SK-N-SH treated with all-trans-retinoic acid at 6 μM for 48 hours (cell line): ENCODE measurements at regions not wholly inside any gene's neighbourhood (a gene's known extent, or its start where the extent isn't known, plus 50 kb on each side); places are given as distances from the start of the nearest gene placed in this dataset.

Experiments used
- ATAC-seq: fragments of 200-7000 bp; cut with Tn5 transposase; 3 replicates; pipeline ENCODE4 v1.9.1; 2020; ENCODE audit warnings: mild to moderate bottlenecking, moderate library complexity
- ARNTL ChIP-seq: fragments of 450-650 bp; formaldehyde crosslinking; IDR thresholded peaks from 2 replicates; pipeline ENCODE4 v1.5.0; 2020; ENCODE audit warnings: low read depth, mild to moderate bottlenecking, moderate library complexity, borderline replicate concordance
- CREB5 ChIP-seq: fragments of 250-450 bp; sonication (Bioruptor Pico); IDR thresholded peaks from 2 replicates; pipeline ENCODE4 v1.5.1; 2020; ENCODE audit warnings: low read depth, mild to moderate bottlenecking, moderate library complexity
- ESRRG ChIP-seq: fragments of 250-450 bp; sonication (Bioruptor Pico); IDR thresholded peaks from 2 replicates; pipeline ENCODE4 v1.6.1; 2021; ENCODE audit warnings: mild to moderate bottlenecking
- GLIS3 ChIP-seq: fragments of 250-450 bp; sonication (Bioruptor Pico); IDR thresholded peaks from 2 replicates; pipeline ENCODE4 v1.5.0; 2020; ENCODE audit warnings: mild to moderate bottlenecking, moderate library complexity
- ISL1 ChIP-seq: fragments of 250-450 bp; sonication (Bioruptor Pico); IDR thresholded peaks from 2 replicates; pipeline ENCODE4 v2.1.2; 2022; ENCODE audit warnings: mild to moderate bottlenecking, moderate library complexity
- OSR1 ChIP-seq: fragments of 250-450 bp; sonication (Bioruptor Pico); IDR thresholded peaks from 2 replicates; pipeline ENCODE4 v1.8.0; 2022; ENCODE audit warnings: moderate library complexity, mild to moderate bottlenecking, inconsistent platforms
- PPARA ChIP-seq: fragments of 250-450 bp; sonication (Bioruptor Pico); IDR thresholded peaks from 2 replicates; pipeline ENCODE4 v1.5.0; 2020; ENCODE audit warnings: mild to moderate bottlenecking, borderline replicate concordance
- RARB ChIP-seq: fragments of 250-450 bp; sonication (Bioruptor Pico); IDR thresholded peaks from 2 replicates; pipeline ENCODE4 v1.8.0; 2021; ENCODE audit warnings: mild to moderate bottlenecking, moderate library complexity
- SNAI2 ChIP-seq: fragments of 250-450 bp; sonication (Bioruptor Pico); IDR thresholded peaks from 2 replicates; pipeline ENCODE4 v1.5.0; 2020; ENCODE audit warnings: mild to moderate bottlenecking, moderate library complexity
- TCF4 ChIP-seq: fragments of 250-450 bp; sonication (Bioruptor Pico); IDR thresholded peaks from 2 replicates; pipeline ENCODE4 v1.8.0; 2021; ENCODE audit warnings: mild to moderate bottlenecking, moderate library complexity, borderline replicate concordance
- TSHZ2 ChIP-seq: fragments of 250-450 bp; sonication (Bioruptor Pico); IDR thresholded peaks from 2 replicates; pipeline ENCODE4 v1.5.0; 2020; ENCODE audit warnings: mild to moderate bottlenecking, moderate library complexity
- ZC3H10 ChIP-seq: fragments of 250-450 bp; sonication (Bioruptor Pico); IDR thresholded peaks from 2 replicates; pipeline ENCODE4 v1.5.1; 2021; ENCODE audit warnings: mild to moderate bottlenecking, moderate library complexity
- ZFP3 ChIP-seq: fragments of 250-450 bp; sonication (Bioruptor Pico); IDR thresholded peaks from 2 replicates; pipeline ENCODE4 v1.5.0; 2020; ENCODE audit warnings: mild to moderate bottlenecking, moderate library complexity
- ZFP30 ChIP-seq: fragments of 450-650 bp; formaldehyde crosslinking; IDR thresholded peaks from 2 replicates; pipeline ENCODE4 v1.5.0; 2022; ENCODE audit warnings: mild to moderate bottlenecking, moderate library complexity
- ZNF565 ChIP-seq: fragments of 450-650 bp; formaldehyde crosslinking; conservative IDR thresholded peaks from 2 replicates; pipeline ENCODE4 v1.5.0; 2020; ENCODE audit warnings: low read depth, mild to moderate bottlenecking, moderate library complexity
- ZNF70 ChIP-seq: fragments of 450-650 bp; formaldehyde crosslinking; IDR thresholded peaks from 2 replicates; pipeline ENCODE4 v1.5.0; 2020; ENCODE audit warnings: mild to moderate bottlenecking, moderate library complexity
- ZNF8 ChIP-seq: fragments of 450-650 bp; formaldehyde crosslinking; IDR thresholded peaks from 2 replicates; pipeline ENCODE4 v1.5.0; 2020; ENCODE audit warnings: mild to moderate bottlenecking, moderate library complexity
- TF ChIP-seq, protein P1 (sequence below): fragments of 250-450 bp; sonication (Bioruptor Pico); IDR thresholded peaks from 2 replicates; pipeline ENCODE4 v1.8.0; 2021; ENCODE audit warnings: low read depth, mild to moderate bottlenecking, moderate library complexity, borderline replicate concordance
- TF ChIP-seq, protein P2 (sequence below): fragments of 250-450 bp; sonication (Bioruptor Pico); IDR thresholded peaks from 2 replicates; pipeline ENCODE4 v1.8.0; 2020; ENCODE audit warnings: mild to moderate bottlenecking, moderate library complexity, borderline replicate concordance
- TF ChIP-seq, protein P3 (sequence below): fragments of 250-450 bp; sonication (Bioruptor Pico); IDR thresholded peaks from 2 replicates; pipeline ENCODE4 v1.5.1; 2021; ENCODE audit warnings: mild to moderate bottlenecking, moderate library complexity

GRCh38 chrX:85620466-85620865, 241.0 kb upstream of the POF1B start:
- TF ChIP-seq, protein P1, sequence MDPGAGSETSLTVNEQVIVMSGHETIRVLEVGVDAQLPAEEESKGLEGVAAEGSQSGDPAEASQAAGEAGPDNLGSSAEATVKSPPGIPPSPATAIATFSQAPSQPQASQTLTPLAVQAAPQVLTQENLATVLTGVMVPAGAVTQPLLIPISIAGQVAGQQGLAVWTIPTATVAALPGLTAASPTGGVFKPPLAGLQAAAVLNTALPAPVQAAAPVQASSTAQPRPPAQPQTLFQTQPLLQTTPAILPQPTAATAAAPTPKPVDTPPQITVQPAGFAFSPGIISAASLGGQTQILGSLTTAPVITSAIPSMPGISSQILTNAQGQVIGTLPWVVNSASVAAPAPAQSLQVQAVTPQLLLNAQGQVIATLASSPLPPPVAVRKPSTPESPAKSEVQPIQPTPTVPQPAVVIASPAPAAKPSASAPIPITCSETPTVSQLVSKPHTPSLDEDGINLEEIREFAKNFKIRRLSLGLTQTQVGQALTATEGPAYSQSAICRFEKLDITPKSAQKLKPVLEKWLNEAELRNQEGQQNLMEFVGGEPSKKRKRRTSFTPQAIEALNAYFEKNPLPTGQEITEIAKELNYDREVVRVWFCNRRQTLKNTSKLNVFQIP, result no peak
- TF ChIP-seq ZNF565 (CRISPR knock-in tag), result no peak
- no peak for ATAC-seq

DNA sequence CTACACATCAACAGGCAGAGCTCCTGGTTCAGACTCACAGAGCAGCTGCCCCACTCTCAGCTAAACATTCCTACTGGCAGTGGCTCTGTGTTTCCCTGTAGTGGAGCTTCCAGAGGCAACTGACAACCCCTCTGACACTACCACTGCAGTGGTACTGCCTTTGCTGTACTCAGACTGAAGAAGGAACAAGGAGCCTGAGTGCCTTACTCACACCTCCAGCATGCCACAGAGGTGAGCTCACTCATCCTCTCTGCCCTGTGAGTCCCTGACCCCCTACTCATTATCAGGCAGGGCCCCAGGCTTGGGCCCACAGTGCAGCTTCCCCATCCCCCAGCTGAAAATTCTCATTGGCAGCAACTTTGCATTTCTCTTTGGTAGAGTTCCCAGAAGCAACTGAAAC, 240.5 kb upstream of the POF1B start:
- TF ChIP-seq PPARA (CRISPR knock-in tag) (no peak), ZNF8 (CRISPR knock-in tag) (no peak), OSR1 (no peak), ESRRG (no peak), ZNF565 (CRISPR knock-in tag) (no peak), TSHZ2 (no peak), GLIS3 (CRISPR knock-in tag) (no peak), CREB5 (CRISPR knock-in tag) (no peak), ARNTL (CRISPR knock-in tag) (no peak), ZFP3 (CRISPR knock-in tag) (no peak), ISL1 (CRISPR knock-in tag) (no peak), ZNF70 (CRISPR knock-in tag) (no peak), SNAI2 (CRISPR knock-in tag) (no peak), ZC3H10 (CRISPR knock-in tag) (no peak)
- TF ChIP-seq, protein P2, sequence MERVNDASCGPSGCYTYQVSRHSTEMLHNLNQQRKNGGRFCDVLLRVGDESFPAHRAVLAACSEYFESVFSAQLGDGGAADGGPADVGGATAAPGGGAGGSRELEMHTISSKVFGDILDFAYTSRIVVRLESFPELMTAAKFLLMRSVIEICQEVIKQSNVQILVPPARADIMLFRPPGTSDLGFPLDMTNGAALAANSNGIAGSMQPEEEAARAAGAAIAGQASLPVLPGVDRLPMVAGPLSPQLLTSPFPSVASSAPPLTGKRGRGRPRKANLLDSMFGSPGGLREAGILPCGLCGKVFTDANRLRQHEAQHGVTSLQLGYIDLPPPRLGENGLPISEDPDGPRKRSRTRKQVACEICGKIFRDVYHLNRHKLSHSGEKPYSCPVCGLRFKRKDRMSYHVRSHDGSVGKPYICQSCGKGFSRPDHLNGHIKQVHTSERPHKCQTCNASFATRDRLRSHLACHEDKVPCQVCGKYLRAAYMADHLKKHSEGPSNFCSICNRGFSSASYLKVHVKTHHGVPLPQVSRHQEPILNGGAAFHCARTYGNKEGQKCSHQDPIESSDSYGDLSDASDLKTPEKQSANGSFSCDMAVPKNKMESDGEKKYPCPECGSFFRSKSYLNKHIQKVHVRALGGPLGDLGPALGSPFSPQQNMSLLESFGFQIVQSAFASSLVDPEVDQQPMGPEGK (CRISPR knock-in tag), result no peak
- TF ChIP-seq, protein P3, sequence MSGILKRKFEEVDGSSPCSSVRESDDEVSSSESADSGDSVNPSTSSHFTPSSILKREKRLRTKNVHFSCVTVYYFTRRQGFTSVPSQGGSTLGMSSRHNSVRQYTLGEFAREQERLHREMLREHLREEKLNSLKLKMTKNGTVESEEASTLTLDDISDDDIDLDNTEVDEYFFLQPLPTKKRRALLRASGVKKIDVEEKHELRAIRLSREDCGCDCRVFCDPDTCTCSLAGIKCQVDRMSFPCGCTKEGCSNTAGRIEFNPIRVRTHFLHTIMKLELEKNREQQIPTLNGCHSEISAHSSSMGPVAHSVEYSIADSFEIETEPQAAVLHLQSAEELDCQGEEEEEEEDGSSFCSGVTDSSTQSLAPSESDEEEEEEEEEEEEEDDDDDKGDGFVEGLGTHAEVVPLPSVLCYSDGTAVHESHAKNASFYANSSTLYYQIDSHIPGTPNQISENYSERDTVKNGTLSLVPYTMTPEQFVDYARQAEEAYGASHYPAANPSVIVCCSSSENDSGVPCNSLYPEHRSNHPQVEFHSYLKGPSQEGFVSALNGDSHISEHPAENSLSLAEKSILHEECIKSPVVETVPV (CRISPR knock-in tag), result no peak
- TF ChIP-seq, protein P1, result no peak
- ATAC-seq, result no peak

- TF ChIP-seq ZFP30 (CRISPR knock-in tag), result no peak
- TF ChIP-seq RARB, result no peak
- no peak for TF ChIP-seq TSHZ2
- TF ChIP-seq CREB5 (CRISPR knock-in tag), result no peak
- TF ChIP-seq TCF4, result no peak
- no peak for TF ChIP-seq ISL1 (CRISPR knock-in tag)
- TF ChIP-seq ARNTL (CRISPR knock-in tag), result no peak
- TF ChIP-seq ZNF70 (CRISPR knock-in tag), result no peak
- no peak for ATAC-seq
Measured at GRCh38 chrX:85611926-85612325, 232.5 kb upstream of the POF1B start.
